ENCODE measurements at regions not wholly inside any gene's neighbourhood (a gene's known extent, or its start where the extent isn't known, plus 50 kb on each side); places are given as distances from the start of the nearest gene placed in this dataset.

GRCh38 chr4:16448241-16448840 is 222.1 kb upstream of the TAPT1 start:
- no peak for TF ChIP-seq BACH2 (CRISPR knock-in tag; IDR thresholded peaks at IDR 0.05; ENCODE audit: borderline replicate concordance)
- TF ChIP-seq PATZ1 (CRISPR knock-in tag; IDR thresholded peaks at IDR 0.05; ENCODE audit: borderline replicate concordance): no peak
- TF ChIP-seq ZFP3 (CRISPR knock-in tag; IDR thresholded peaks at IDR 0.05): no peak
- no peak for TF ChIP-seq ZC3H10 (CRISPR knock-in tag; IDR thresholded peaks at IDR 0.05)
- TF ChIP-seq ZNF8 (CRISPR knock-in tag; IDR thresholded peaks at IDR 0.05): no peak
- TF ChIP-seq TOX (CRISPR knock-in tag; IDR thresholded peaks at IDR 0.05; ENCODE audit: borderline replicate concordance): no peak
- no peak for TF ChIP-seq ZNF565 (CRISPR knock-in tag; conservative IDR thresholded peaks at IDR 0.05; ENCODE audit: low read depth)
- no peak for TF ChIP-seq ESRRG (CRISPR knock-in tag; IDR thresholded peaks at IDR 0.05)
- TF ChIP-seq PPARA (CRISPR knock-in tag; IDR thresholded peaks at IDR 0.05; ENCODE audit: borderline replicate concordance): no peak
- no peak for TF ChIP-seq ISL1 (CRISPR knock-in tag; IDR thresholded peaks at IDR 0.05)
- no peak for TF ChIP-seq POU6F1 (CRISPR knock-in tag; IDR thresholded peaks at IDR 0.05; ENCODE audit: borderline replicate concordance, low read depth)
- no peak for TF ChIP-seq ZNF70 (CRISPR knock-in tag; IDR thresholded peaks at IDR 0.05)
- TF ChIP-seq OSR1 (CRISPR knock-in tag; IDR thresholded peaks at IDR 0.05): no peak
- no peak for TF ChIP-seq TSHZ2 (CRISPR knock-in tag; IDR thresholded peaks at IDR 0.05)
- no peak for ATAC-seq

GRCh38 chr4:16443504-16444088 is 217.3 kb upstream of the TAPT1 start:
- TF ChIP-seq CSRNP3 (CRISPR knock-in tag; IDR thresholded peaks at IDR 0.05) (no peak), ESRRG (CRISPR knock-in tag; IDR thresholded peaks at IDR 0.05) (no peak), ZFP30 (CRISPR knock-in tag; IDR thresholded peaks at IDR 0.05) (no peak), ZFP3 (CRISPR knock-in tag; IDR thresholded peaks at IDR 0.05) (no peak), PPARA (CRISPR knock-in tag; IDR thresholded peaks at IDR 0.05; ENCODE audit: borderline replicate concordance) (no peak), TSHZ2 (CRISPR knock-in tag; IDR thresholded peaks at IDR 0.05) (no peak), OSR1 (CRISPR knock-in tag; IDR thresholded peaks at IDR 0.05) (no peak), SNAI2 (CRISPR knock-in tag; IDR thresholded peaks at IDR 0.05) (no peak), BACH2 (CRISPR knock-in tag; IDR thresholded peaks at IDR 0.05; ENCODE audit: borderline replicate concordance) (no peak), PATZ1 (CRISPR knock-in tag; IDR thresholded peaks at IDR 0.05; ENCODE audit: borderline replicate concordance) (no peak), CSDC2 (CRISPR knock-in tag; IDR thresholded peaks at IDR 0.05) (no peak), TOX (CRISPR knock-in tag; IDR thresholded peaks at IDR 0.05; ENCODE audit: borderline replicate concordance) (no peak), ARNTL (CRISPR knock-in tag; IDR thresholded peaks at IDR 0.05; ENCODE audit: borderline replicate concordance, low read depth) (no peak), ZNF565 (CRISPR knock-in tag; conservative IDR thresholded peaks at IDR 0.05; ENCODE audit: low read depth) (no peak), ZNF8 (CRISPR knock-in tag; IDR thresholded peaks at IDR 0.05) (no peak), ZC3H10 (CRISPR knock-in tag; IDR thresholded peaks at IDR 0.05) (no peak), ZNF70 (CRISPR knock-in tag; IDR thresholded peaks at IDR 0.05) (no peak), GLIS3 (CRISPR knock-in tag; IDR thresholded peaks at IDR 0.05) (no peak), CREB5 (CRISPR knock-in tag; IDR thresholded peaks at IDR 0.05; ENCODE audit: low read depth) (no peak), POU6F1 (CRISPR knock-in tag; IDR thresholded peaks at IDR 0.05; ENCODE audit: borderline replicate concordance, low read depth) (no peak)
- peak; percentile 81 for ATAC-seq

Measured in SK-N-SH treated with all-trans-retinoic acid at 6 μM for 48 hours (cell line).